Neuronal stem cell (in vitro differentiated cells): ENCODE measurements at regions not wholly inside any gene's neighbourhood (a gene's known extent, or its start where the extent isn't known, plus 50 kb on each side); places are given as distances from the start of the nearest gene placed in this dataset.

Experiments used
- DNase-seq: peaks from one replicate; pipeline ENCODE4 v3.0.0-alpha.2; 2013; ENCODE audit warnings: low spot score
- H2AFZ ChIP-seq: one replicate; pipeline ENCODE4 v1.6.1; 2013; ENCODE audit warnings: mild to moderate bottlenecking, low read length, inconsistent platforms
- H2AK5ac ChIP-seq: 2 replicates; pipeline ENCODE4 v1.6.1; 2013; ENCODE audit warnings: low read depth, mild to moderate bottlenecking, inconsistent platforms, low read length, moderate library complexity, mixed read lengths
- H2BK120ac ChIP-seq: 2 replicates; pipeline ENCODE4 v1.6.1; 2013; ENCODE audit warnings: low read depth, mild to moderate bottlenecking, inconsistent platforms, low read length, moderate library complexity, mixed read lengths
- H2BK12ac ChIP-seq: one replicate; pipeline ENCODE4 v1.6.1; 2013; ENCODE audit warnings: low read length, inconsistent platforms
- H2BK15ac ChIP-seq: 2 replicates; pipeline ENCODE4 v1.6.1; 2013; ENCODE audit warnings: mild to moderate bottlenecking, low read length, inconsistent platforms, mixed read lengths
- H2BK5ac ChIP-seq: one replicate; pipeline ENCODE4 v1.6.1; 2013; ENCODE audit warnings: inconsistent platforms, mild to moderate bottlenecking, low read length, moderate library complexity
- H3K14ac ChIP-seq: one replicate; pipeline ENCODE4 v1.6.1; 2013; ENCODE audit warnings: low read length, inconsistent platforms
- H3K18ac ChIP-seq: 2 replicates; pipeline ENCODE4 v1.6.1; 2013; ENCODE audit warnings: low read length, inconsistent platforms
- H3K23ac ChIP-seq: 2 replicates; pipeline ENCODE4 v1.6.1; 2013; ENCODE audit warnings: low read depth, mild to moderate bottlenecking, mixed read lengths, low read length, inconsistent platforms; ENCODE audit not compliant: poor library complexity
- H3K27ac ChIP-seq: replicated peaks from 3 replicates; pipeline ENCODE4 v1.5.1; 2013; ENCODE audit warnings: low read length, inconsistent platforms
- H3K27me3 ChIP-seq, 3 experiments: 2 replicates each; pipeline ENCODE4 v1.6.1; 2013; ENCODE audit warnings: low read length in 3 of 3, mild to moderate bottlenecking in 2 of 3, inconsistent platforms in 1 of 3, low read depth in 1 of 3, mixed read lengths in 1 of 3, moderate library complexity in 1 of 3; ENCODE audit not compliant: control insufficient read depth in 3 of 3, insufficient read depth in 3 of 3
- H3K36me3 ChIP-seq, 2 donors: replicated peaks in 1 of 2; 2 replicates each; pipeline ENCODE4 v1.6.1; 2013; ENCODE audit warnings: low read length in 2 of 2; ENCODE audit not compliant: control insufficient read depth in 2 of 2, insufficient read depth in 2 of 2
- H3K4ac ChIP-seq: 2 replicates; pipeline ENCODE4 v1.6.1; 2013; ENCODE audit warnings: inconsistent platforms, mild to moderate bottlenecking, low read length, moderate library complexity
- H3K4me1 ChIP-seq, 2 donors: 1 replicate in 1 of 2; 2 replicates in 1 of 2; pipeline ENCODE4 v1.6.1; 2013; ENCODE audit warnings: low read length in 2 of 2, low read depth in 1 of 2; ENCODE audit not compliant: control insufficient read depth in 2 of 2, insufficient read depth in 1 of 2
- H3K4me2 ChIP-seq: one replicate; pipeline ENCODE4 v1.6.1; 2013; ENCODE audit warnings: mild to moderate bottlenecking, low read length, inconsistent platforms; ENCODE audit not compliant: insufficient read depth, poor library complexity, severe bottlenecking
- H3K4me3 ChIP-seq, 2 donors: 2 replicates each; pipeline ENCODE4 v1.5.1; 2013; ENCODE audit warnings: low read length in 2 of 2, mild to moderate bottlenecking in 2 of 2, inconsistent platforms in 1 of 2, moderate library complexity in 1 of 2
- H3K79me1 ChIP-seq: one replicate; pipeline ENCODE4 v1.6.1; 2013; ENCODE audit warnings: low read depth, mild to moderate bottlenecking, inconsistent platforms, low read length, moderate library complexity
- H3K9ac ChIP-seq: one replicate; pipeline ENCODE4 v1.6.1; 2013; ENCODE audit warnings: mild to moderate bottlenecking, low read depth, low read length, inconsistent platforms; ENCODE audit not compliant: poor library complexity
- H3K9me3 ChIP-seq, 2 donors: replicated peaks in 1 of 2; 2 replicates each; pipeline versions ENCODE3 to v1.6.1; 2013; ENCODE audit warnings: low read length in 2 of 2, mild to moderate bottlenecking in 2 of 2, inconsistent platforms in 1 of 2, low read depth in 1 of 2, mixed read lengths in 1 of 2, moderate library complexity in 1 of 2; ENCODE audit not compliant: control insufficient read depth in 2 of 2, insufficient read depth in 1 of 2
- H4K8ac ChIP-seq: one replicate; pipeline ENCODE4 v1.6.1; 2013; ENCODE audit warnings: low read depth, mild to moderate bottlenecking, inconsistent platforms, low read length, moderate library complexity
- H4K91ac ChIP-seq: one replicate; pipeline ENCODE4 v1.6.1; 2013; ENCODE audit warnings: low read length, low read depth, mild to moderate bottlenecking, inconsistent platforms; ENCODE audit not compliant: poor library complexity
- WGBS, 2 donors: extraction: QIAGEN DNeasy Blood & Tissue Kit; methylation state at CpG; one replicate each; pipeline ENCODE4 v1.1.7; 2013; ENCODE audit warnings: missing lambda C conversion rate in 2 of 2, mixed read lengths in 1 of 2; ENCODE audit not compliant: insufficient read length in 2 of 2, insufficient replicate concordance in 1 of 2; ENCODE audit errors: extremely low coverage in 2 of 2; 5-methylcytosine and 5-hydroxymethylcytosine counted together

DNA sequence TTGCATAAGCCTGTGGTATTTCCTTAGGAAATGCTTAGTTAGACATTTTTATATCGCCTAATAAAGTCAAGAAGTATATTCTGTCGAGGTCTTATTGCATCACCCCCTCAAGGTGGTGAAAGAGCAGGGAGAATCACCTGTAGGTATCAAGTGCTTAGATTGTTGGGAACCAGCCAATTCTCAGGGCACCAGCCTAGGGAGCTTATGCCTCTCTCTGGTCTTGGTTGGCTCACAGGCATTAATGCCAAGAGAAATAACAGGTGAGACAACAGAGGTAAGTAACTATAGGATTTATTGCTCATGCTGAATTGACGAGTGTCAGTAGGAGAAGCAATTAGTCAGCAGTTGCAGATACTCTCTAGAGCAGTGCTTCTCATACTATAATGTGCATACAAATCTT lies 663.3 kb upstream of the ZNF804A start:
- Histone ChIP-seq H3K27ac (no peak overlapping the region), H3K9me3 (no peaks in the 10 kb centered on the region), H3K79me1 (no peaks in the 10 kb centered on the region), H3K4me2 (no peak overlapping the region), H3K36me3 (no peaks in the 10 kb centered on the region), H2BK15ac (no peak overlapping the region), H3K23ac (no peak overlapping the region), H3K4me1 (no peaks in the 10 kb centered on the region), H2AK5ac (no peak overlapping the region), H2BK120ac (no peak overlapping the region), H2BK5ac (no peak overlapping the region), H3K4me3 (no peak overlapping the region), H2AFZ (no peak overlapping the region), H3K14ac (no peak overlapping the region), H3K18ac (no peak overlapping the region), H3K4ac (no peak overlapping the region), H4K91ac (no peak overlapping the region), H2BK12ac (no peak overlapping the region), H3K27me3 (no peaks in the 10 kb centered on the region), H3K9ac (no peak overlapping the region), H4K8ac (no peak overlapping the region)
- WGBS, 2 donors: no CpG with 5 or more reads among the region's 3 CpGs
- no peak for DNase-seq

GRCh38 chr2:183937220-183937619 lies 661.1 kb upstream of the ZNF804A start:
- Histone ChIP-seq H4K8ac (no peak overlapping the region), H3K18ac (no peak overlapping the region), H3K14ac (peak overlapping the region; percentile 56), H3K27me3 (no peaks in the 10 kb centered on the region), H2AFZ (no peak overlapping the region), H3K4me2 (no peak overlapping the region), H4K91ac (no peak overlapping the region), H2BK120ac (no peak overlapping the region), H3K4ac (peak overlapping the region; percentile 2), H3K79me1 (no peaks in the 10 kb centered on the region), H2BK5ac (no peak overlapping the region), H3K9me3 (no peaks in the 10 kb centered on the region), H2AK5ac (peak overlapping the region; percentile 86), H3K4me3 (no peak overlapping the region), H2BK12ac (no peak overlapping the region), H3K23ac (no peak overlapping the region), H3K9ac (no peak overlapping the region), H2BK15ac (no peak overlapping the region), H3K27ac (no peak overlapping the region), H3K36me3 (no peaks in the 10 kb centered on the region), H3K4me1 (no peaks in the 10 kb centered on the region)
- no peak for DNase-seq
- no CpG with 5 or more reads among the region's 2 CpGs for WGBS, 2 donors

DNA sequence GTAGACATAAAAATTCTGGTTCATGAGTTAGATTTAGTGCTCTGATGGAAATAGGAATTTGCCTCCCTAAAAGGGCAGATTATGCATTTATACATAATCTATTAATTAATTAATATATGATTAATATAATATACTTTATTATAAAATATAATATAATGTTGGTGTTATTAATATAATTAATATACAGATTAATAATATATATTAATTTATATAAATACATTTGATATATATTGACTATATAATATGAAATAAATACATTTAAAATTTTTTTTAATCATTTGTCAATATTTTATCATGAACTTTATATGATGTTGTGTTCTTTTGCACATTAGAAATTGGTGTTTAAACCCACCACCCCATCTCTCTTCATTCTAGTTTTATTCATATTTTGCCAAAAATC lies 652.1 kb upstream of the ZNF804A start:
- DNase-seq: no peak
- Histone ChIP-seq H3K27me3 (no peaks in the 10 kb centered on the region), H3K4me3 (no peak overlapping the region), H2BK120ac (no peak overlapping the region), H3K4me2 (no peak overlapping the region), H3K14ac (no peak overlapping the region), H2AK5ac (no peak overlapping the region), H3K27ac (no peak overlapping the region), H3K79me1 (no peaks in the 10 kb centered on the region), H3K9me3 (peaks cover 0 to 2% of the 10 kb centered on the region in 2 donors), H3K9ac (no peak overlapping the region), H3K36me3 (no peaks in the 10 kb centered on the region), H3K4me1 (no peaks in the 10 kb centered on the region), H2BK12ac (no peak overlapping the region), H3K23ac (no peak overlapping the region), H4K91ac (no peak overlapping the region), H4K8ac (no peak overlapping the region), H3K18ac (no peak overlapping the region), H2BK15ac (no peak overlapping the region), H2BK5ac (no peak overlapping the region), H3K4ac (no peak overlapping the region), H2AFZ (no peak overlapping the region)

DNA sequence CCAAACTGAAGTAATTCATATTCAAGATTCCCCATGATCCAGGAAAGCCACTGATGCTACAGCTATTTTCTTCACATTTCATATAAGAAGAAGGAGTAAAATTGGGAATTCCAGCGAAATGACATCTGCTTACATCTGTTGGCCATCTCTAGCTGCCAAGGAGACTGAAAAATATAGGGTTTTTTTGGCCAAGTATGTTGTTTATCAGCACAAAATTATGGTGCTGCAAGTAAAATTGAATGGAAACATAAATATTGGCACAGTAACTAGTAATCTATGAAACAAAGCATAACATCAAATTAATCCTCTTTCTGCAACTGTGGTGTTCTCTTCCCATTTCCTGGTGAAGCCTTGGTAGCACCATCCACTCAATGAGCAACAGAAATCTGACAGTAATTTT lies 649.5 kb upstream of the ZNF804A start:
- no peak overlapping the region for H3K4me3 ChIP-seq
- H3K4me1 ChIP-seq: no peaks in the 10 kb centered on the region
- H2BK5ac ChIP-seq: no peak overlapping the region
- H3K79me1 ChIP-seq: no peaks in the 10 kb centered on the region
- H3K23ac ChIP-seq: no peak overlapping the region
- no peak overlapping the region for H2BK15ac ChIP-seq
- H3K4me2 ChIP-seq: no peak overlapping the region
- H3K14ac ChIP-seq: no peak overlapping the region
- H3K9me3 ChIP-seq: no peaks in the 10 kb centered on the region
- no CpG with 5 or more reads among the region's 1 CpG for WGBS, 2 donors
- H4K8ac ChIP-seq: no peak overlapping the region
- H2AK5ac ChIP-seq: no peak overlapping the region
- H3K9ac ChIP-seq: no peak overlapping the region
- H2BK120ac ChIP-seq: no peak overlapping the region
- no peak overlapping the region for H3K4ac ChIP-seq
- no peaks in the 10 kb centered on the region for H3K36me3 ChIP-seq
- H2BK12ac ChIP-seq: no peak overlapping the region
- H4K91ac ChIP-seq: no peak overlapping the region
- H3K18ac ChIP-seq: no peak overlapping the region
- DNase-seq: no peak
- H2AFZ ChIP-seq: no peak overlapping the region
- no peaks in the 10 kb centered on the region for H3K27me3 ChIP-seq
- H3K27ac ChIP-seq: no peak overlapping the region
